ENCODE measurements at regions not wholly inside any gene's neighbourhood (a gene's known extent, or its start where the extent isn't known, plus 50 kb on each side); places are given as distances from the start of the nearest gene placed in this dataset.
"Not testable (repeated sequence)": the region's sequence is repeated elsewhere in the genome, so short reads cannot be mapped to it uniquely, and the experiment has no call there.

DNA sequence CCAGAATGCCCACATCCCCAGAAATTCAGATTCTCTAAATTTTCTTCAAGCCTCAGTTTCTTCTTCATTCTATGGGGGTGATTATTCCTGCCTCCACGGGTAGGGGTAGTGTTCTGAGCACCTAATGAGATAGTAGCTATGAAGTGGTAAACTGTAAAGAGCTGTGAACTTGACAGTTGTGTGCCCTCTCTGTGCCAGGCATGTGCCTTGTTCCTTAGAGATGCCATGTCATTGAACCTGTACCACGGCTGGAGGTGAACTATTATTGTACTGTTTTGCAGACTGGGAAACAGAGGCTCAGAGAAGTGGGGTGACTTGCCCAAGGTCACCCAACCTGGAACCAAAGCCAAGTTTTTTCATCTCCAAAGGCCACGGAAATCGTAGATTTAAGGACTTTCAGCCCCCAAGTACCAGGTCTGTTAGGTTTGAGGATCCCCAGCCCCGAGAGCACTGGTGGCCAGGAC, 67.7 kb upstream of the SIRPA start:
- no peak for DNase-seq (ENCODE audit: low read depth in 3 of 3, low spot score in 2 of 3)

DNA sequence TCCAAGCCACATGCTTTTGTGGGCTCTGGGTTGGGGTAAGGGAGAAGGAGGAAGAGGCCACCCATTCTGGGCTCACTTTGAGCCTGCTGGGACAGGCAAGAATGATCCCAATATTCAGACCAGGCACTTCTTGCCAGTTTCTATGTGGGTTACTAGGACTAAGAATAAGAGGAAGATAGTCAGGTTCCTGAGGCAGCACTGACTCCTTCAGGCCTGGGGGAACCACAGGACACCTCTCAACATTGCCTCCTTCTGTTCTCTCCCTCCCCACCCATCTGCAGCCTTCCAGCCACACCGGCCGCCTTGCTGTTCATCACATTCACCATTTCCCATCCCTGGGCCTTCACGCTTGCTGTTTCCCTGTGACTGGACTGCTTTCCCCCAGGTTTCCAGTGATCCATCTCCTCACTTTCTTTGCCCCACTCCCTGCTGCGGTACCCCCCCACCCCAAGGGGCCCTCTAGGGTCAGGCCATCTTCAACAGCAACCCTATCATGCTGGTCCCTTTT, 69.2 kb upstream of the SIRPA start:
- no peak for DNase-seq (ENCODE audit: low read depth in 3 of 3, low spot score in 2 of 3)

DNA sequence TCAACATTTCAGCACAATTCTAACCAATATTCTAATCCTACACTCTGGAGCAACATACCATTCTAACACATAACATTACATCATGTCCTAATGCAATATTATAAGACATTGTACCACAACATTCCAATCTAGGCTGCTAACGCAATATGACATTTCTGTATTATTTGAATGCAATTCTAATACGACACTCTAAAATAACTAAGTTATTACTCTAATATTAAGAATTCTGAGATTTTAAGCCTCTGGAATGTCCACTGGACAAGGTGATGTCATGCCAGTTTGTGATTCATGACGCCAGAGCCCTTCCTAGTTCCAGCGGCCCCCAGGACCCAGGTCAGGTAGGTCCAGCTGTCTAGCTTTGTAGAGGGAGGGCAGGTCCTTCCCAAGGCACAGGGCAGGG, 69.7 kb upstream of the SIRPA start:
- DNase-seq (ENCODE audit: low read depth in 3 of 3, low spot score in 2 of 3), result no peak

DNA sequence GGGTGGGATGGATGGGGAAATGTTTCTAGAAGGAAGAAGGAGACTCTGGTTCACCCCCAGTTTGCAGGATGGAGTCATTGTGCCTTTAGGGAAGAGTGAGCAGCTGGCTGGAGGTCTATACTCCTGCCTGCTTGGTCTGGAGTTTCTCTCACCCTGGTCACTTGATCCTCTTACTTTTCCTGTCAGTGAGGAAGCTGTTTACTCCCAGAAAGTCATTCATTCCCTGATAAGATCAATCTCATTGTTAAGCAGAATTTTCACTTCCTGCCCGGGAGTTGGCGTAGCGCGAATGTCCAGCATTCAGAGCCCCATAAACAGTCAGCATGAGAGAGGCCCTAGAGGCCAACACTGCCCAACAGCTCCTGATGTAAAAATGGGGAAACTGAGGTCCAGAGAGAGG, 70.4 kb upstream of the SIRPA start:
- DNase-seq (ENCODE audit: low read depth in 3 of 3, low spot score in 2 of 3), result no peak

DNA sequence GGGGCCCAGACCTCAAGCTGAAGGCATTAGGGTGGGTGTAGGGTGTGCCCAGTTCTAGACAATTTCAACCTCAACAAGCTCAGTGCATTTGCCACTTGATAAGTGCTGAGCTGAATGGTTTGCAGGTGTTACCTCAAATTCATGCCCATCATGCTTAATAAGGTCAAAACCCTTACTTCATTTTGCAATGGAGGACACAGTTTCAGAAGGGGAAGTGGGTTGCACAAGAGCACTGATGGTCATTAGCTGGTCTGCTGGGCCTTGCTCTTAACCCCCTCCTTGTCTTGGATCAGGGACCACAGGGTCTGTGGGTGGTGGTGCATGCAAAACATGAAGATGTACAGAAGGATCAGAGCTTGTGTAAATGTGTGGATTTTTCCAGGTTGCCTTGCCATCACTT, 71.0 kb upstream of the SIRPA start:
- DNase-seq (ENCODE audit: low read depth in 3 of 3, low spot score in 2 of 3), result no peak

DNA sequence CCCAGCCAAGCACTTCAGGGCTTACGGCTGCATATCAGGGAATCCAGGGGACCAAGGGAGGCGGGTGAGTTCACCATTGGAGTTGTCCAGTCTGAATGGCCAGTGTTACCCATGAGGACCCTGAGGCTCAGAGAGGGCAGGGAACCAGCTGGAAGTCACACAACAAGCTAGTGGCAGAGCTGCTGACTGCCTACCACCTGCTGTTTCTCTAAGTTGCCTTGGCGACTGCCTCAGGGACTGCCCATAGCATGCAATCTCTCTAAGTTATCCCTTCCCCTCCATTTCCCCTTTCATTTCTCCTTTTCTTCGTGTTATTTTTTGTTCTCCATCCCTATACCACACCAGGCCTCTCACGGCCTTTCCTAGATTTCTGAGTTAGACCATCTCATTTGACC, 71.8 kb upstream of the SIRPA start:
- no peak for DNase-seq (ENCODE audit: low read depth in 3 of 3, low spot score in 2 of 3)

DNA sequence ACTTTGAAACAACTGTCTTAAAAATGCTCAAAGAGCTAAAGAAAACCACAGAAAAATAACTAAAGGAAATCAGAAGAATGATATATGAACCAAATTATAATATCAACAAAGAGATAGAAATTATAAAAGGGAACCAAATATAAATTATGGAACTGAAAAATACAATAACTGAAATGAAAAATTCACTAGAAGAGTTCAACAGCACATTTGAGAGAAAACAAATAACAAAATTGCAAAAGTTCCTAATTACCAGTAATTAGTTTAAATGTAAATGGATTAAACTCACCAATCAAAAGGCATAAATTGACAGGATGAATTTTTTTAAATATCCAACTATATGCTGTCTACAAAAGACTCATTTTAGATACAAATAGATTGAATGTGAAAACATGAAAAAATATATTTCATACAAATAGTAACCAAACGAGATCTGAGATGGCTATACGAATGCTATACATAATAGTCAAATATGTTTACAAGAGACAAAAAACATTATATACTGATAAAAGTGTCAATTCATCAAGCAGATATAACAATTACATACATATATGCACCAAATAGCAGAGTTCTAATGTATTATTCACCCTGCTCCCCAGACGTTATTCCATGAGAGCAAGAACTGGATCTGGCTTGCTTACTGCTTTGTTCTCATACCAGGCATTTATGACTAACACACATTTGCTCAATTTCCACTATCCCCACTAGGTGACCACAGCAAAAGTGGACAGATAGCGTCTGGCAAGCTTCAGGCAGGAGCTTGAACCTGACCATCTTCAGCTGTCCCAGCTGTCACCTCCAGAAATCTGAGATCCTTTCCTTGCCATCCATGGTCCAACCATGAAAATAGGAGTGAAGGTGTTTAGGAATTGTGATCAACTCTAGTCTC, 72.4 kb upstream of the SIRPA start:
- no peak for DNase-seq (ENCODE audit: low read depth in 3 of 3, low spot score in 2 of 3)

DNA sequence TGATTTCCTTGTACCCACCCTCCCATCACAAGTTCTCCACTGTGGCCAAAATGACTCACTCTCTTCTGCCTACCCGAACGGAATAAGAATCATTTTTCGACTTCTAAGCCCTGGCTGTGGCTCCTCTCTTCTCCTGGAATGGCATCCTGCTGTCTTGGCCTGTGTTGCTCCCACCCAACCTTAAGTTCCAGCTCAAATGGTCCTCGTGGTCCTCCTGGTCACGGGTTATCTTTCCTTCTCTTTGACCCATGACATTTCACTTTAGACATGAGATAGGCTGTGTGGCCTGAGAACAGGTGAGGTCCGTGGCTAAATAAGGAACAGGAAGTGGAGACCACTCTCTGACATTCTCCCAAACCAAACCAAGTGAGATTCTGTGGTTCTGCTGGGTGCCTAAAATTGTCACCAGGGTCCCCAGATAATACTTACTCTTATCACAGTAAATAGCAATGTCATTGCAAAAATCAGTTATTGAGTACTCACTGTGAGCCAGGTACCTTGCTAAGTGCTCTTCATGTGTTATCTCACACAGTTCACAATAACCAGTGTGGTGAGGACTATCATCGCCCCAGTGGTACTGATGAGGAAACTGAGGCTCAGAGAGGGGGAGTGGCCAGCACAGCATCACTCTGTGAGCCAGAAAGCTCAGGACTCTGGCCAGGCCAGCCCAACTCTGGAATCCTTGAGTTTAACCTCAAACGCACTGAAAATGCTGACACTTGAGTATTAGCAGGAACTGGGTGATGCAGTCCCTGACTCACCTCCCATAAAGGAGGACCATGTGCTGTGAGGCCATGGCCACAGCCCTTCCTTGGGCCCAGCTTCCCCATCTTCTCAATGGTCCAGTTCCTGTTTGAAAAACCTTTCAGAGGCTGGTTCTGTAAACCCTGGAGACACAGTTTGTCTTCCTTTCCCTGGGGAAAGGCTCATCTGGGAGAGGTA, 74.8 kb upstream of the SIRPA start:
- DNase-seq (ENCODE audit: low read depth in 3 of 3, low spot score in 2 of 3), result no peak

DNA sequence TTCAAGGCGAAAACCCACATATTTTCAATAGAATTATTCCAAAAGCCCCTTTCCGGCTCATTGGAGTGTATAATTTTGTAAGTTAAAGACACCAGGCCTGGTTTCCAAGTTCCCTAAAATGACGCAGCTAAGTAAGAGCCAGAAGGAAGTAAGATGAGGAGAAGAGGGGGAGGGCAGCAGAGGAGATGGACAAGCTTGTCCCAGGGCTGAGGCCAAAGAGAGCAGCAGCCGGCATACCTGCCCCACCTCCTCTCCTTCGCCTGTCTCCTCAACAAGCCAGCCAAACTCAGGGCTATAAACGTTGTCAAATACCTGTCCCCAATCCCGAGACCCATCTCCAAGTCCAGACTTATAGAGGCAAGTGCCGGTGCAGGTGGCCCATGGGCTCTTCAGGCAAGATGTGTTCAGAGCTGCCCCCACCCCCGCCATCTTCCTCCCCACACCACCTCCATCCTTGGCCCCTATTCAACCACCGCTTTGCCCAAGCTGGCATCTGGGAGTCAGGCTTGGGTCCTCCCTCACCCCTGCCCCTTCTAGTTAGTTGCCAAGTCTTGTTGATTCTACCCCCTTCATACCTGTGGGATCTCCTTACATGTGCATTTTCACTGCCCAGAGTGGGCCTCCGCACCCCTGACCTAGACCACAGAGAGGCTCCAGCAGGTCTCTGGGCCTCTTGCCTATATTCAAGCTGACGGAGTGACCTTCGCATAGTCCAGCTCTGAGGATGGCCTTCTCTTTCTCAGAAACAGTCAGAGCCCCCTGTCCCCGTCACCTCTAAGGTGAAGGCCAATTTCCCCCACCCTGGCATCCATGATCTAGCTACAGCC, 75.7 kb upstream of the SIRPA start:
- no peak for DNase-seq (ENCODE audit: low read depth in 3 of 3, low spot score in 2 of 3)

DNA sequence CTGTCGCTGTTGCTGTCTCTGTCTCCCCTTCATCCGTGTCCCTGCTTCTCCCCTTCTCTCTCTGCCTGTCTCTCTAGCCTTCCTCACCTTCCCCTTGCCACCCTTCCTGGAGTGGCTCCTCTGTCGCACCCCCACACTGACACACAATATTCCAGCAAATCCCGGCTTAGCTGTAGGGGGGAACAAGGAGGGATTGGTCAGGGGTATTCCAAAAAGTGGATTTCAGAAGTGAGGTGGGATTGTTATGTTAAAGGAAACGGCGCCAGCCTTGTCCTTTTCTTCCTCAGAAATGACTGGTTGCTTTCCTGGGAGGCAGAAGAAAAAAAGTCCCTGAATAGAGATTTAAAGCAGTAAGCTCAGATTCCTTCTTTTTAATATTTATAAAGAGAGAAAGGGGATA, 76.3 kb upstream of the SIRPA start:
- DNase-seq (ENCODE audit: low read depth in 3 of 3, low spot score in 2 of 3), result no peak

DNA sequence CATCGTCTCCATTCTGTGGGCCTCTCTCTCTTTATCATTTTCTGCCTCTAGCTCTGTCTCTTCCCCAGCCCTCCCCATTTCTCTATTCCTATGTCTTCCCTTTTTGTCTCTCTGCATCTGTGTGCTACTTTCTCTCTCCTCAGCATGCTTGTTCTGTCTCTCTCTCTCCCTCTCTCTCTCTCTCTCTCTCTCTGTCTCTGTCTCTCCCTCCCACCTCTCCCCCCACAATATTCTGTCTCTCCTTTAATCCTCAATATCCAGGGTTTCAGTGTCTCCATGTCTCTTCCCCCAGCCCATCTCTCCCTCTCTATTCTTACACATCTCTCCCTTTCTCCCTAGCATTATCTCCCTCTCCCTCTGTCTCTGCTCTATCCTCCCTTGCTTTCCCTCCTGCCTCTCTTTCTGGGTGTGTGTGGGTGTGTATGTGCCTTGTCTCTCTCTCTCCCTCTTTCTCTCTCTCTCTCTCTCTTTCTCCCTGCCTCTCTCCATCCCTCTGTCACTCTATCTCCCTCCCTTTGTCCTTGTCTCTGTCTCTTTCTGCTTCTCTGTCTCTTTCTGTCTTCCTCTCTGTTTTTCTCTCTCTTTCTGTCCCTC, 76.9 kb upstream of the SIRPA start:
- no peak for DNase-seq (ENCODE audit: low read depth in 3 of 3, low spot score in 2 of 3)

DNA sequence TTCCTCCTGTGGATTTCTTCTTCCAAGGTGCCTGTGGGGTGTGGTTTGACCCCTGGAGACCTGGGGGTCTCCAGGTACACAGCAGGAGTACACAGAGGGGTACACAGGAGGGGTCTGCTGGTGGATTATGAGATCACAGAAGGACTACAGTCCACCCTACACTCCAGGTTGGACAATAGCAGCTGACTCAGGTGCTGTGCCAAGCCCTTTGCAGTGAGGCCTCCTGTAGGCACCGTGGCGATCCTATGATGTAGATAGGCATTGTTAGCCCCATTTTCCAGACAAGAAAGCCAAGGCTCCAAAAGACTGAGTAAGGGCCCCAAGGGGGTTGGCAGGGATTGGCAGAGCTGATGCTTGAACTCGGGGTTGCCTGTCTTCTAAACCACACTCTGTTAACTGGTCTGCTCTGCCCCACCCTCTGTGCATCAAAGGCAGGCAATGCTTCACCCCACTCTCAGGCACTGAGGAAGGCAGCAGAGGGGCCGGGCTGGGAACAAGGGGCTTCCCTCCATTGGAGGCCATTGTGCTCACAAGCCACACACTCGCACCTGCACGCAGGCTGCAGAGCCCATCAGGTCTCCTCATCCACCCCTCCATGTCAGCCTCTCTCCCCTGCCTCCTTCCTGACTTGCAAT, 77.5 kb upstream of the SIRPA start:
- no peak for DNase-seq (ENCODE audit: low read depth in 3 of 3, low spot score in 2 of 3)

DNA sequence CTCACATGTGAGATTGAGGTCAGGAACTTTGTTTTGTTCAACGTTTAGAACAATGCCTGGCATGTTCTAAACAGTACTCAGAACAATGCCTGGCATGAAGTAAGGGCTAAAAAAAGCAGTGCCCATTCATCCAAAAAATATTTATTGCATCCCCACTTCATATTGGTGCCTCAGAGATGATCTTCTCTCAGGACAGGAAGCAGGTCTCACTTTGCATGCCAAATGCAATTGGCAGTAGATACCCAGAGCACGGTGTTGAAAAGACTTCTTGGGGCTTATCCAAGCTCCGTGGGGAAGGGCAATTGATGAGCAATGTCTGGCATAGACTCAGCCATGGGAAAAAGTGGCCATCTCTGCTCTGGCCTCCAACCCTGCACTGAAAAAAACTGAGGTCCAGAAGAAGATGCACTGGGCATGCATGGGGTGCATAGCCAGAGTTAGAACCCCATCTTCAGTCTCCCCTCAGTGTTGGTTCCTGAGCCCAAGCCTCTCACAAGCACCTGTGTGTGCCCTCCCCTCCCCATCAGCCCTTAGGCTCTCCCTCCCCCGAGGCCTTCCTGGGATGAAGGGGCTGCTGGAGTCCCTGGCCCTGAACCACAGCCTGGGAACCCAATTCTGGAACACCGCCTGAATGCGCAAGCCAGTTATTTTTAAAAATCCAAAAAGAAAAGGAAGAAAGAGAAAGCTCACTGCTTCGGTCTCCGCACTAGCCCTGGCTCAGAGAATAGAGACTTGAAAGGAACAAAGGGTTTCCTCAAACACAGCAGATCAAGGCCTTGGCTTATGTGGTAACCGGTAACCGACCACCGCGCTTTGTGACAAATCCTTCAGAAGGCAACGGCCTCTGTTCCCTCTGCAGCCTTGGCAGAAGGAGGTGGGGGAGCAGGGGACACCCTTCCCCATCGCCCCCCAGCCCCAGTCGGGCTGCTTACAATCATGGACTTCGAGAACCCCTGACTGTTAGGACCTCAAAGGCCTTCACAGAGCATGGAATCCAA, 78.5 kb upstream of the SIRPA start:
- DNase-seq (ENCODE audit: low read depth in 3 of 3, low spot score in 2 of 3), result no peak

DNA sequence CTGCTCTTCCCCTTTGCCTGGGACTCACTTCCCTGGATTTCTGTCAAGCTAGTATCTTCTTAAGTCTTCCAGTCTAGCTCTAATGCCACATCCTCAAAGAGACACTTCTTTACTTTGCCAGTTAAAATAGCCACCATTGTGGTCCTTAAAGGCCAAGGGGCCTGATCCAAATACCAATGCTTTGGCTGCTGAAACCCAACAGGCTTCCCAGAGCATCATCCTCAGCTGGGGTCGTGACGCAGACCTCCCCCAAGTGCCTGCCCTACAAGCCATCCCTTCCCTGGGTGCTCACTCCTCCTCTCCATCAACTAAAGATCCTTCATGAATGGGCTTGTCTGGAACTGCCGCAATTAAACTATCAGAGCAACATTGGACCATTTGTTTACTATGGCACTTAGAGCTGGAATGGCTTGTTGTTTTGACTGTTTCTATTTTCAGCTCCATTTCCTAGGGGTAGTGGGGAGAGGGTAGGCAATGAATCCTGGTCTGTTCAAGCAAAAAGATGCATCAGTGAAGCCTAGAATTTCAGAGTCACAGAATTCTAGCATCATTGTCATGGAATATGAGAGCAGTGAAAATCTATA, 79.6 kb upstream of the SIRPA start:
- DNase-seq (ENCODE audit: low read depth in 3 of 3, low spot score in 2 of 3), result no peak

DNA sequence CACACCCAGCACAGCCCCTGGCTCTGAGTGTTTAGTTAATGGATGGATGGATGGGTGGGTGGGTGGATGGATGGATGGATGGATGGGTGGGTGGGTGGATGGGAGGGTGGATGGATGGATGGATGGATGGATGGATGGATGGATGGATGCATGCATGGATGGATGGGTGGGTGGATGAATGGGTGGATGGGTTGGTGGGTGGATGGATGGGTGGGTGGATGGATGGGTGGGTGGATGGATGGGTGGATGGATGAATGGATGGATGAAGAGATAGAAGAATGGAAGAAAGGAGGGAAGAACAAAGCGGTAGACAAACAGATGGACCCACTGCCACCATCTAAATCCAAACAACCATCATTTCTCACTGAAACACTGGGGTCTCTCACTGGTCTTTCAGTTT, 80.3 kb upstream of the SIRPA start:
- DNase-seq (ENCODE audit: low read depth in 3 of 3, low spot score in 2 of 3), result not testable (repeated sequence)

DNA sequence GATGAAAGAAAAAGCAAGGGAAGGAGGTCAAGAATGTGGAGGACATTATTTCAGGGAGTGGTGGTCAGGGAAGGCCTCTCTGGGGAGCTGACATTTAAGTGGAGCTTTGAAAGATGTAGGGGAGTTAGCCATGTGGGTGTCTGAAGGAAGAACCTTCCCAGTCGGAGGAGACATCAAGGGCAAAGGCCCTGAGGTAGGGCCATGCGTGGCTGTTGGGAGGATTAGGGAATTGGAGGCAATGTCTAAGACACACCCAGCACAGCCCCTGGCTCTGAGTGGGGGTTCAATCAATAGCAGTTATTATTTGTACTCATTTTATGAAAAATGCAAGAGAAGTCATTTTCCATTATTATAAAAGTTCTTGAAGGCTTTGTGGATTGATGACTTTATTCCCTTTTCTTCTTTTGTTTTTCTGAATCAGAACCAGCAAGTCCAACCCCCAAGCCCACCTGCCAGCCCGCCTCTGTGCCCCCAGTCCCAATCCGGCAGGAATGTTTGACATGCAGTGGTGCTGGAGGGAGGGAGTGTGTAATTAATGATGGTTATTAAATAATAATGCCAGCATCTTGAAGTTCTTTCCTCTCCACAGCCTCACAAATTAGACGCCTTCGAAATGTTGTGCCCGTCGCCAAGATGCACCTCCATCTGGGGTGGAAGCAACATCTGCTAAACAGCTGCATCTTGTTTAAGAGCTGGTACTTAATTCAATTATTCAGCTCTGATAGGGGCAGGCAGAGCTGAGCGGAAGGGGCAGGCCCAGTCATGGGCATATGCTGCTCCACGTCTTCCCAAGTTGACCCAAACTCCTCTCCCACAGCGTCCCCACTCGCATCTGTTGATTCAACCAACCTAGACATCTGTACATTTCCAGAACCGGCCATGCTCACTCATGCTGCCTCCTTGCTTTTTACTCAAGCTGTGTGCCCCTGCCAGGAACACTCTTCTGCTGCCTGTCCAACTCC, 81.3 kb upstream of the SIRPA start:
- DNase-seq (ENCODE audit: low read depth in 3 of 3, low spot score in 2 of 3), result no peak

DNA sequence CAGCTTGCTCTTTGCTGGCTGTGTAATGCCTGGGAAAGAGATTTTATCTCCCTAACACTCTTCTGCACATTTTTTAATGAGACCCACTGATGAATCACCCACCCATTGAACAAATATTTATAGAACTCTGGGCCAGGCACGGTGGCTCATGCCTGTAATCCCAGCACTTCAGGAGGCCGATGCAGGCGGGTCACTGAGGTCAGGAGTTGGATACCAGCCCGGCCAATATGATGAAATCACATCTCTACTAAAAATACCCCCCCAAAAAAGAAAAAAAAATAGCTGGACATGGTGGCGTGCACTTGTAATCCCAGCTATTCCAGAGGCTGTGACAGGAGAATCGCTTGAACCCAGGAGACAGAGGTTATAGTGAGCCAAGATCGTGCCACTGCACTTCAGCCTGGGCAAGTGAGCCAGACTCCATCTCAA, 82.1 kb upstream of the SIRPA start:
- DNase-seq (ENCODE audit: low read depth in 3 of 3, low spot score in 2 of 3), result no peak

Data from right renal cortex interstitium (tissue), 3 donors.